ENCODE measurements at regions not wholly inside any gene's neighbourhood (a gene's known extent, or its start where the extent isn't known, plus 50 kb on each side); places are given as distances from the start of the nearest gene placed in this dataset.

DNA sequence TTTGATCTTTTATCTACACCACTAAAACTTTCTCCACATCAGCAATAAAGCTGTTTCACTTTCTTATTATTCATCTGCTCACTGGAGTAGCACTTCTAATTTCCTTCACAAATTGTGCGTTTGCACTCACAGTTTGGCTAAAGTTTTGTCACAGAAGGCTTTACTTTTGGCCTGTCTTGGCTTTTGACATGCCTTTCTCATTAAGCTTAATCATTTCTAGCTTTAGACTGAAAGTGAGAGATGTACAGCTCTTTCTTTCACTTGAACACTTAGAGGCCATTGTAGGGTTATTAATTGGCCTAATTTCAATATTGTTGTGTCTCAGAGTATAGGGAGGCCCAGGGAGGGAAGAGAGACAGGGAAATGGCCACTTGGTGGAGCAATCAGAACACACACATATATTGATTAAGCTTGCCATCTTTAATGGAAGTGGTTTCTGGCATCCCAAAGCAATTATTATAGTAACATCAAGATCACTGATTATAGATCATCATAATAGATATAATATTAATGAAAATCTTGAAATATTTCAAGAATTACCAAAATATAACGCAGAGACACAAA lies 512.5 kb downstream of the ETV1 start:
- dilution Hi-C loops (cut with MboI; ENCODE audit: extremely low pct_ligation_motif_present, low sequenced_read_pairs) (no loop called here), intact Hi-C loops (cut with micrococcal nuclease) (no loop called here)
- no peak overlapping the region for H3K4me3 ChIP-seq (replicated peaks in 1 of 3; ENCODE audit: insufficient read depth in 1 of 3, low read depth in 1 of 3, low read length in 3 of 3)
- ChIA-PET POLR2A (no interaction called here), CTCF (no interaction called here)
- no peaks in the 10 kb centered on the region for H3K79me2 ChIP-seq (ENCODE audit: control insufficient read depth, insufficient read depth, low read length)
- BruUV-seq (replicated peaks), result no TSS peak
- H3K27me3 ChIP-seq (ENCODE audit: control insufficient read depth in 2 of 2, insufficient read depth in 2 of 2, low read length in 2 of 2), result no peaks in the 10 kb centered on the region
- H4K20me1 ChIP-seq (replicated peaks; ENCODE audit: control insufficient read depth, extremely low read depth, insufficient read depth, low read length), result no peaks in the 10 kb centered on the region
- no peak overlapping the region for H3K27ac ChIP-seq (ENCODE audit: insufficient read depth, low read depth, low read length)
- no peak overlapping the region for H3K4me2 ChIP-seq (ENCODE audit: insufficient read depth, low read length)
- no peaks in the 10 kb centered on the region for H3K4me1 ChIP-seq (ENCODE audit: control insufficient read depth, extremely low read depth, insufficient read depth, low read length)
- TF ChIP-seq, protein P1, sequence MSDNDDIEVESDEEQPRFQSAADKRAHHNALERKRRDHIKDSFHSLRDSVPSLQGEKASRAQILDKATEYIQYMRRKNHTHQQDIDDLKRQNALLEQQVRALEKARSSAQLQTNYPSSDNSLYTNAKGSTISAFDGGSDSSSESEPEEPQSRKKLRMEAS (IDR thresholded peaks at IDR 0.05; ENCODE audit: insufficient read depth, insufficient read length), result no peak
- TF ChIP-seq EZH2 (IDR thresholded peaks at IDR 0.05; ENCODE audit: borderline replicate concordance, low read depth, low read length, severe bottlenecking) (no peak), GATA2 (IDR thresholded peaks at IDR 0.05; ENCODE audit: insufficient read depth, insufficient read length, low read depth, low read length) (no peak), JUN (IDR thresholded peaks at IDR 0.05; ENCODE audit: borderline replicate concordance, insufficient read depth, insufficient read length, low read depth) (no peak), MYC (IDR thresholded peaks at IDR 0.05; ENCODE audit: low read depth, low read length) (no peak), FOS (IDR thresholded peaks at IDR 0.05; ENCODE audit: borderline replicate concordance, insufficient read depth, low read length) (no peak), POLR2A (IDR thresholded peaks at IDR 0.05; ENCODE audit: low read depth, low read length) (no peak), POLR2AphosphoS5 (IDR thresholded peaks at IDR 0.05; ENCODE audit: insufficient read depth, low read depth, low read length) (no peak)
- TF ChIP-seq, protein P2, sequence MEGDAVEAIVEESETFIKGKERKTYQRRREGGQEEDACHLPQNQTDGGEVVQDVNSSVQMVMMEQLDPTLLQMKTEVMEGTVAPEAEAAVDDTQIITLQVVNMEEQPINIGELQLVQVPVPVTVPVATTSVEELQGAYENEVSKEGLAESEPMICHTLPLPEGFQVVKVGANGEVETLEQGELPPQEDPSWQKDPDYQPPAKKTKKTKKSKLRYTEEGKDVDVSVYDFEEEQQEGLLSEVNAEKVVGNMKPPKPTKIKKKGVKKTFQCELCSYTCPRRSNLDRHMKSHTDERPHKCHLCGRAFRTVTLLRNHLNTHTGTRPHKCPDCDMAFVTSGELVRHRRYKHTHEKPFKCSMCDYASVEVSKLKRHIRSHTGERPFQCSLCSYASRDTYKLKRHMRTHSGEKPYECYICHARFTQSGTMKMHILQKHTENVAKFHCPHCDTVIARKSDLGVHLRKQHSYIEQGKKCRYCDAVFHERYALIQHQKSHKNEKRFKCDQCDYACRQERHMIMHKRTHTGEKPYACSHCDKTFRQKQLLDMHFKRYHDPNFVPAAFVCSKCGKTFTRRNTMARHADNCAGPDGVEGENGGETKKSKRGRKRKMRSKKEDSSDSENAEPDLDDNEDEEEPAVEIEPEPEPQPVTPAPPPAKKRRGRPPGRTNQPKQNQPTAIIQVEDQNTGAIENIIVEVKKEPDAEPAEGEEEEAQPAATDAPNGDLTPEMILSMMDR (IDR thresholded peaks at IDR 0.05; ENCODE audit: extremely low read depth in 1 of 2, insufficient read depth in 1 of 2, low read depth in 1 of 2, low read length in 2 of 2), result no peak
- no peak overlapping the region for H3K9ac ChIP-seq (replicated peaks; ENCODE audit: extremely low read depth, insufficient read depth, low read length)
- H3K9me1 ChIP-seq (replicated peaks; ENCODE audit: control insufficient read depth, extremely low read depth, insufficient read depth, low read length), result no peaks in the 10 kb centered on the region
- no peak overlapping the region for H2AFZ ChIP-seq (ENCODE audit: low read depth, low read length)
- no peaks in the 10 kb centered on the region for H3K36me3 ChIP-seq (ENCODE audit: control insufficient read depth in 2 of 2, extremely low read depth in 1 of 2, insufficient read depth in 2 of 2, low read length in 2 of 2)
- DNase-seq (ENCODE audit: low read depth, low spot score) (no peak), FAIRE-seq (no peak)
- H3K9me3 ChIP-seq (replicated peaks; ENCODE audit: control insufficient read depth, insufficient read depth, low read length), result no peaks in the 10 kb centered on the region

Data from endothelial cell of umbilical vein (primary cell).